IPS-NIHi7 (cell line): ENCODE measurements at regions not wholly inside any gene's neighbourhood (a gene's known extent, or its start where the extent isn't known, plus 50 kb on each side); places are given as distances from the start of the nearest gene placed in this dataset.
A peak's percentile ranks its signal among the peaks of the same experiment; 100 is the strongest.

Experiments used
- DNase-seq: peaks from one replicate; pipeline ENCODE4 v3.0.0; 2012; ENCODE audit warnings: mixed read lengths; ENCODE audit errors: extremely low spot score

GRCh38 chrX:113743069-113743468 lies 840.8 kb upstream of the HTR2C start:
- no peak for DNase-seq

GRCh38 chrX:113741744-113742143 lies 842.1 kb upstream of the HTR2C start:
- DNase-seq, result peak; percentile 58

DNA sequence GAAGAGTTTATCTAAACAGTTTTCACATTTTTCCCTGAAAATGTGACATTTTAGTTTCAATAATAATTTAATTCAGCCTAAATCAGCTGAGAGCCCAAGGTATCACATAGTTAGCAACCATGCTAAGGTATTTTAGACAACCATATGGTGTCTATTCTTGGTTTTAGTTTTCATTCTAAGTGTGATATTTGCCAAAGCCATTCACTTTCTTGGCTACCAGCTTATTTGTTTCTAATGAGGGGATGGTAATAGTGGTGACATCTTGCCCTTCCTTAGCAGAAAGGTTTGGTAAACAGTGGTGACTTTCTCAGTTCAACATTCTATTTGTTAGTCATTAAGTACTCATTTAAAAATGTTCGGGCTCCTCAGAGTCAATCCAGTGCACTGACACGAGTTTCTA lies 854.9 kb upstream of the HTR2C start:
- no peak for DNase-seq

GRCh38 chrX:113726898-113727297 lies 857.0 kb upstream of the HTR2C start:
- DNase-seq, result no peak

DNA sequence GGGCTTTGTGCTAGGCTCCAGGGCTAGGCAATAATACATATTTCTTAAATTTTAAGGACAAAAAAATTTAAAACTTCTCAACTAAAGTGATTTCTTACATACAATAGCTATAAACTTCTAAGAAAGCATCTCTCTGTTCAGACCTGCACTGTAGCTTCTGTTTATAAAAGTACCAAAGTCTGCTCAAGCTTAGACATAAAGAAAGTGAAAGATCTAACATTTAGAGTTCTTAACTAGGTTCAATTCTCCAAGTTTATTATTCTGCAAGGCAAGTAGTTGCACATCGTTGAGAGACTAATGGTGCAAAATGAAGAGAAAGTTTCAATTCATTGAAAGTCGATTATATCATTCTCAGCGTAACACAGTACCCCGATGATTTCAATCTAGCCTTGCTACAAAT lies 857.4 kb upstream of the HTR2C start:
- no peak for DNase-seq

- no peak for DNase-seq
Measured at GRCh38 chrX:113726009-113726408, 857.9 kb upstream of the HTR2C start.

DNA sequence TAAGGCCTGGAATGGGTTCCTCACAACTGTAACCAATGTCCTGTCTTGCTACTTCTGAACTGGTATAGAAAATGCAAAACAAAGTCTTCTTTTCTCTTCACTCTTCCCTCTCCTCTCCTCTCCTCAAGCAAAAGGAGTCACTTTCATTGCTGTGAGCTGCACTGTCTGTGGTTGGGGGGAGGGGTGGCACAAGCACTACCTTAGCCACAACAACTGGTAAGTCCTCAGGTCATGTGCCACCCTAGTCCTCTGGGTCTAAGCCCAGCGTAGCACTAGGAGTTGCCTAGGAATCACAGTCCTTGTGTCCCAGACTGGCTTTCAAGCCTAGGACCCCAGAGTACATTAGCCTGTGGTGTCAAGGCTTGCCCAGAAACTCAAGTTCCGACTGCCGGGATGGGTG lies 859.3 kb upstream of the AMOT start:
- no peak for DNase-seq

- DNase-seq, result no peak
Measured at GRCh38 chrX:113675278-113675677, 834.6 kb upstream of the AMOT start.

DNA sequence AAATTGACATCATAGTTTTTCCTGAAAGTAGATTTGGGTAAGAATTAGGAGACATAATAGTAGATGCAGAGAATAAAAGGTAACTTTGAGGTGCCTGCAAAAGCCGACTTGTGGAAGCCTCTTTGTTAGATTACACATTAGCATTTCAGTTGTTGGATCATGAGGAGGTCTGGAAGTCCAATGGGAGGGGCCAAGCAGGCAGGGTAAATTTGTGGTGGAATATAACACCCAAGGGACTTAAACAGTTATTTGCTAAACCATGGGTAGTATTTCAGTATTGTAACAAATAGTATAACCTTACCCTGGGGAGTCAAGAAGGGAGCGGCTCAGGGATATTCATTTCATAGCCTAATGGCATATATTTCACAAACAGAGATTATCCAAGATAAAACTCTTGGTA lies 810.7 kb upstream of the AMOT start:
- DNase-seq, result no peak

GRCh38 chrX:113644426-113644825 lies 803.8 kb upstream of the AMOT start:
- DNase-seq, result no peak

GRCh38 chrX:113634565-113634964 lies 793.9 kb upstream of the AMOT start:
- DNase-seq, result no peak

DNA sequence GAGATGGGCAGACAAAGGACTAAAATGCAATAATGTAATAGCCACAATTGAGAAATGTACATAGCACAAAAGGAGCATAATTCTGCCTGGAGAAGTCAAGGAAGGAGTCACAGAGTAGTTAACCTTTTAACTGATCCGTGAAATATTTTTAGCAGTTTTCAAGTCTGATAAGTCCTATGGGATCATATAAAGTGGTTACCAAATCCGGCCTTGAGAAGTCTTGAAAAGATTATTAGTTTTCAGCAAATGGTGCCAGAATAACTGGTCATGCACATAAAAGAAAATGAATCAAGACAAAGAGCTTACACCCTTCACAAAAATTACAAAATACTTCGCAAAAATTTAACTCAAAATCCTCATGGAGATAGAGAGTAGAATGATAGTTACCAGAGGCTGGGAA lies 788.7 kb upstream of the AMOT start:
- no peak for DNase-seq

DNA sequence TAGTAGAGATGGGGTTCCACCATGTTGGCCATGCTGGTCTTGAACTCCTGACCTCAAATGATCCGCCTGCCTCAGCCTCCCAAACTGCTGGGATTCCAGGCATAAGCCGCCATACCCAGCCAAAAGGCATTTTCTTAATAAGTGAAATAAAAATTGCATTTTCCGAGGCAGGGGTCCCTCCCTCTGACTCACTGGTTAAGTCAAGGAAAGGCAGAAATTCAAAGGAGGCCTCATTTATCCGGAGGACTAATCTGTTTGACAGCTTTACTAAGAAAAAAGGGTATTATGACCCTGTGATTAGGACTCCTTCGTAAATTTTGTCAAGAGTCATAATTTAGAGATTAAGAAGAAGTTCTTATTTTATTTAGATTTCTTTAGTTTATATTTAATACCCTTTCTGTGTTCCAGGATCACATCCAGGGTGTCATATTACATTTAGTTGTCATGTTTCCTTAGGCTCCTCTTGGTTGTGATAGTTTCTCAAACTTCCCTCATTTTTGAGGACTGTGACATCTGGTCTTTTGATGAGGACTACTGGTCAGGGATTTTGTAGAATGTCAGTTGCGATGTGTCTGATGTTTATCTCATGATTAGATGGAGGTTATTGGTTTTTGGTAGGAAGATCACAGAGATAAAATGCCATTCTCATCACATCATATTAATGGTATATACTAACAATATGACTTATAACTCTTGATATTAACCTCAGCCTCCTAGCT lies 753.7 kb upstream of the AMOT start:
- DNase-seq, result no peak

GRCh38 chrX:113586281-113586898 lies 745.8 kb upstream of the AMOT start:
- no peak for DNase-seq

DNA sequence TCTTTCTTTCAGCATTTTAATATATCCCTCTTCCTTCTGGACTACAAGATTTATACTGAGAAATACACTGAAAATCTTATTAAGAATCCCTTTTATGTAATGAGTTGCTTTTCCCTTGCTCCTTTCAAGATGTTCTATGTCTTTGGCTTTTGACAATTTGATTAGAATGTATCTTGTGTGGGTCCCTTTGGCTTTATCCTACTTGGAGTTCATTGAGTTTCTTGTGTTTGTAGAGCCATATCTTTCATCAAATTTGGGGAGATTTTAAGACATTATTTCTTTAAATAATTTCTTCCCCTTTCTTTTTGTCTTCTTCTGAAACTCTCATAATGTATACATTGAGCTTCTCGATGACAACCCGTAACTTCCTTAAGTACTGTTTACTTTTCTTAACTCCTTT lies 739.9 kb upstream of the AMOT start:
- DNase-seq, result no peak

DNA sequence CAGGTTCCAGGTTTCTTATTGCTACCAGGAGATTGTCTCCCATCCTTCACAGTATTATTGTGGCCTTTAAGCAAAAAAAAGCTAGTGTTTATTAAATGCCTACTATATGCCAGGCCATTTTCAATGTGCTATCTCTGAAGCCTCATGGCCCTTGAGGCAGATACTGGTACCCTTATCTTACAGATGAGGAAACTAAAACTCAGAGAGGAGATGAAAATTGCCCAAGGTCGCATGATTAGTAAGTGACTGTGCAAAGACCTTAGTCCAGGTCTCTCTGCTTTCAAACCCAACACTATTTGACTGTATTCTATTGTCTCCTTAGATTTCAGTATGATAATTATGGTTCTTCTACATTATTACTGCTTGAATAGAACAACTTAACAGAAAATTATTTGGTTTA lies 717.9 kb upstream of the AMOT start:
- no peak for DNase-seq

- DNase-seq, result no peak
Measured at GRCh38 chrX:113551919-113552318, 711.3 kb upstream of the AMOT start.

- peak; percentile 70 for DNase-seq
Measured at GRCh38 chrX:113548308-113549015, 707.8 kb upstream of the AMOT start.

GRCh38 chrX:113545040-113545439 lies 704.4 kb upstream of the AMOT start:
- DNase-seq, result no peak

DNA sequence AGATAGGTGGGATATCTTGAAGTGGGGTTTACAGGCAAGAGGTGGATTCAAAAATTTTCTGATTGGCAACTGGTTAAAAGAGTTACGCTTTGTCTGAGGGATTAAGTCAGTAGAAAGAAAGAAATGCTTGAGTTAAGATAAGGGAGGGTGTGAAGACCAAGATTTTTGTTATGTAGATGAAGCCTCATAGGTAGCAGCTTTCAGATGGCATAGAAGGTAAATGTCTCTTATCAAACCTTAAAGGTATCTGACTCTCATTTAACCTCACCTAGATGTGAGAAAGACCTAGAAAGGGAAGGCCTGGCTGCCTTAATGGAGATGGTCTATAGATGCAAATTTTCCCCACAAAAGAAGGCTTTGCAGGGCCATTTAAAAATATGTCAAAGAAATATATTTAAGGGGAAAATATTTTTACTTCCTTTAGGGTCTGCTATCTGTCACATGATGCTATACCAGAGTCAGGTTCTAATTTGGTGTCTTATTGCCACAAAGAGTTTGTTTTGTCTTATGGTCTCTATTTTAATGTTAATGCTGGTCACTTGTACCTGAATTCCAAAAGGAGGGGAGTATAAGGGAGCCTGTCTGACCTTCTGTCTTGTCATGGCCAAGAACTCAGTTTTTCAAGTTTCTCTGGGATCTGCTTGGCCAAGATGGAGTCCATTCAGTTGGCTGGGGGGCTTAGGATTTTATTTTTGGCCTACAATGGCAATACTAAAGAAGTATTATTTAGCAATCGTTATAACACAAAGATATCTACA lies 699.1 kb upstream of the AMOT start:
- no peak for DNase-seq

- DNase-seq, result no peak
Measured at GRCh38 chrX:113529426-113530013, 688.9 kb upstream of the AMOT start.

GRCh38 chrX:113522814-113523213 lies 682.2 kb upstream of the AMOT start:
- DNase-seq, result no peak
